ENCODE measurements at regions not wholly inside any gene's neighbourhood (a gene's known extent, or its start where the extent isn't known, plus 50 kb on each side); places are given as distances from the start of the nearest gene placed in this dataset.
"Not testable (repeated sequence)": the region's sequence is repeated elsewhere in the genome, so short reads cannot be mapped to it uniquely, and the experiment has no call there.

- ChIA-PET CTCF (no interaction called here), POLR2A (no interaction called here)
- Mint-ChIP-seq H3K4me3 (no peak overlapping the region), H3K4me1 (ENCODE audit: low read depth) (no peaks in the 10 kb centered on the region), H3K36me3 (ENCODE audit: low read depth) (no peaks in the 10 kb centered on the region), H3K27me3 (no peaks in the 10 kb centered on the region), H3K9me3 (peaks cover 7% of the 10 kb centered on the region), H3K27ac (no peak overlapping the region)
- ATAC-seq (no peak), DNase-seq (no peak)
- no peak for TF ChIP-seq CTCF (IDR thresholded peaks at IDR 0.05)
- intact Hi-C loops (cut with micrococcal nuclease): no loop called here
These were observed 139.8 kb upstream of the FOXG1 start for GRCh38 chr14:28626780-28627179.

GRCh38 chr14:28629328-28630004 is 137.1 kb upstream of the FOXG1 start:
- ChIA-PET CTCF (no interaction called here), POLR2A (no interaction called here)
- Mint-ChIP-seq H3K27ac (no peak overlapping the region), H3K4me3 (no peak overlapping the region), H3K27me3 (no peaks in the 10 kb centered on the region), H3K9me3 (peaks cover 10% of the 10 kb centered on the region), H3K36me3 (ENCODE audit: low read depth) (no peaks in the 10 kb centered on the region), H3K4me1 (ENCODE audit: low read depth) (no peaks in the 10 kb centered on the region)
- intact Hi-C loops (cut with micrococcal nuclease): no loop called here
- DNase-seq (no peak), ATAC-seq (no peak)
- no peak for TF ChIP-seq CTCF (IDR thresholded peaks at IDR 0.05)

GRCh38 chr14:28630100-28630499 is 136.5 kb upstream of the FOXG1 start:
- no peaks in the 10 kb centered on the region for H3K4me1 Mint-ChIP-seq (ENCODE audit: low read depth)
- intact Hi-C loops (cut with micrococcal nuclease): no loop called here
- peaks cover 14% of the 10 kb centered on the region for H3K9me3 Mint-ChIP-seq
- DNase-seq (no peak), ATAC-seq (no peak)
- no peak overlapping the region for H3K4me3 Mint-ChIP-seq
- no peaks in the 10 kb centered on the region for H3K36me3 Mint-ChIP-seq (ENCODE audit: low read depth)
- CTCF ChIA-PET: no interaction called here
- POLR2A ChIA-PET: no interaction called here
- no peak overlapping the region for H3K27ac Mint-ChIP-seq
- TF ChIP-seq CTCF (IDR thresholded peaks at IDR 0.05): no peak
- H3K27me3 Mint-ChIP-seq: no peaks in the 10 kb centered on the region

- Mint-ChIP-seq H3K4me3 (no peak overlapping the region), H3K4me1 (ENCODE audit: low read depth) (no peaks in the 10 kb centered on the region), H3K36me3 (ENCODE audit: low read depth) (no peaks in the 10 kb centered on the region), H3K27me3 (no peaks in the 10 kb centered on the region), H3K27ac (no peak overlapping the region), H3K9me3 (peaks cover 23% of the 10 kb centered on the region)
- POLR2A ChIA-PET: no interaction called here
- intact Hi-C loops (cut with micrococcal nuclease): no loop called here
- DNase-seq (no peak), ATAC-seq (no peak)
- CTCF ChIA-PET: no interaction called here
- peak; percentile 42 for TF ChIP-seq CTCF (IDR thresholded peaks at IDR 0.05)
These were observed 131.2 kb upstream of the FOXG1 start for GRCh38 chr14:28635387-28635786.

- peaks cover 24% of the 10 kb centered on the region for H3K9me3 Mint-ChIP-seq
- H3K4me3 Mint-ChIP-seq; H3K27ac Mint-ChIP-seq; CTCF ChIA-PET; POLR2A ChIA-PET; H3K27me3 Mint-ChIP-seq; H3K4me1 Mint-ChIP-seq (ENCODE audit: low read depth); ATAC-seq; DNase-seq; intact Hi-C loops (cut with micrococcal nuclease); H3K36me3 Mint-ChIP-seq (ENCODE audit: low read depth): not testable (repeated sequence)
These were observed 130.8 kb upstream of the FOXG1 start for GRCh38 chr14:28635816-28636215.

- POLR2A ChIA-PET; H3K27me3 Mint-ChIP-seq; ATAC-seq; CTCF ChIA-PET; H3K27ac Mint-ChIP-seq; DNase-seq; H3K36me3 Mint-ChIP-seq (ENCODE audit: low read depth); H3K4me3 Mint-ChIP-seq; intact Hi-C loops (cut with micrococcal nuclease); H3K4me1 Mint-ChIP-seq (ENCODE audit: low read depth): not testable (repeated sequence)
- peaks cover 18% of the 10 kb centered on the region for H3K9me3 Mint-ChIP-seq
These were observed 125.4 kb upstream of the FOXG1 start for GRCh38 chr14:28641189-28641588.

Data from activated CD8-positive, alpha-beta T cell treated with anti-CD3 and anti-CD28 coated beads for 36 hours (primary cell).